Stimulated activated CD8-positive, alpha-beta memory T cell treated with anti-CD3 and anti-CD28 coated beads, Interleukin-7, amount 100 ng/mL, for 24 hours (primary cell): ENCODE measurements at regions not wholly inside any gene's neighbourhood (a gene's known extent, or its start where the extent isn't known, plus 50 kb on each side); places are given as distances from the start of the nearest gene placed in this dataset.
"Not testable (repeated sequence)": the region's sequence is repeated elsewhere in the genome, so short reads cannot be mapped to it uniquely, and the experiment has no call there.

Experiments used
- DNase-seq: peaks from one replicate; pipeline ENCODE4 v3.0.0-alpha.2; 2020; ENCODE audit warnings: low read depth

DNA sequence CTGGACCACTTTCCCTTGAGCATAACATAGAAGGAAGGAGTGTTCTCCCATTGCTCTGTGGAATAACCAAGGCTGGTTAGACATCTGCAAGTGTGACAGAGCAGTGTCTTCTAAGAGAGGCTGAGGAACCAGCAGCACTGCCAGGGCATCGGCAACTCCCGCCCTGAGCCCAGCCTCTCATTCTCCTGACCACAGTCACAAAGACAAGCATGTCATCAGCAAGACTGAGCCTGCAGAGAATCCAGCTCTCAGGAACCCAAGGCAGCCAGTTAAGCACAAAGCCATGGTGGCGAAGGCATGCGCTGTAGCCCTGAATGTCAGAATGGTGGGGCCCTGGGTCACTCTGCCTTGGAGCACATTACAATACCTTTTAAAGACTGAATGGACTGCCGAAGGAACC is 253.9 kb downstream of the AGTPBP1 start:
- no peak for DNase-seq

GRCh38 chr9:85484235-85484634 is 257.5 kb downstream of the AGTPBP1 start:
- DNase-seq: no peak

DNA sequence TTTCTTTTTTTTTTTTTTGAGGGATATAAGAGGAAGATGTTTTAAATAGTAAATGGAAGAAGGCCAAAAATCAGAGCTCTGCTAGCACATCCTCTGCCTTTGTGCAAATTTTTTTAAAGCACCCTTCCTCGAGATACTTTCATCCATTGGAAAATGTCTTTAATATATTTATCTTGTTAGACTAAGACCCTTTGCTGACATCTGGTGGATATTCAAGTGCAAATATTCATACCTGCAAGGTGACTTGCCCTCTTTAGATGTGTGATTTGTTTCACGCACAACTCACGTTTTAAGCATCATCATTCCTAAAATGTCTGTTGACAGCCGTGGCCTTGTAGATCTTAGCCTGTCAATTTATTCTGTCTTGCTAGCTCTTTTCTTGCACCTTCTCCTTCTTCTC is 258.5 kb downstream of the AGTPBP1 start:
- DNase-seq: no peak

- no peak for DNase-seq
These were observed 262.4 kb downstream of the AGTPBP1 start for GRCh38 chr9:85479305-85479704.

GRCh38 chr9:85478847-85479246 is 262.9 kb downstream of the AGTPBP1 start:
- no peak for DNase-seq

DNA sequence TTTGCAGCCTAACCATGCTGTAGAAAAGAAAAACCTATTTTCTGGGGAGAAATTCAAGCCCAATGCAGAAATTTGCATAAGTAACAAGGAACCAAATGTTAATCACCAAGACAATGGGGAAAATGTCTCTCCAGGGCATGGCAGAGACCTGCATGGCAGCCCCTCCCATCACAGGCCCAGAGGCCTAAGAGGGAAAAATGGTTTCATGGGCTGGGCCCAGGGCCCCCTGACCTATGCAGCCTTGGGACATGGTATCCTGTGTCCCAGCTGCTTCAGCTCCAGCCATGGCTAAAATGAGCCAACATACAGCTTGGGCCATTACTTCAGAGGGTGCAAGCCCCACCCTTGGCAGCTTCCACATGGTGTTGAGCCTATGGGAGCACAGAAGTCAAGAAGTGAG is 266.9 kb downstream of the AGTPBP1 start:
- DNase-seq: not testable (repeated sequence)

GRCh38 chr9:85471791-85472190 is 270.0 kb downstream of the AGTPBP1 start:
- no peak for DNase-seq

GRCh38 chr9:85469041-85469440 is 272.7 kb downstream of the AGTPBP1 start:
- no peak for DNase-seq

DNA sequence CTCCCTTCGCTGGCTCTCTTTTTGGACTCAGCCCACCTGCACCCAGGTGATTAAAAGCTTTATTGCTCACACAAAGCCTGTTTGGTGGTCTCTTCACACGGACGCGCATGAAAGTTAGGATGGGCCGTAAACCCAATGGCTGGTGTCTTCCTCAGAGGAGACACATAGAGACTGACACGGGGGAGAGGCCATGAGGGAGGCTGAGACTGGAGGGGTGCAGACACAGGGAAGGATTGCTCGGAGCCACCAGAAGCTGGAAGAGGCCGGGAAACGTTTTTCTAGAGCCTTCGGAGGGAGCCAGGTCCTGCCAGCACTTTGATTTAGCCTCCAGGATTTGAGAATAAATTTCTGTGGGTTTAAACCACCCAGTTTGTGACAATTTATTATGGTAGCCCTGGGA is 274.9 kb downstream of the AGTPBP1 start:
- no peak for DNase-seq

DNA sequence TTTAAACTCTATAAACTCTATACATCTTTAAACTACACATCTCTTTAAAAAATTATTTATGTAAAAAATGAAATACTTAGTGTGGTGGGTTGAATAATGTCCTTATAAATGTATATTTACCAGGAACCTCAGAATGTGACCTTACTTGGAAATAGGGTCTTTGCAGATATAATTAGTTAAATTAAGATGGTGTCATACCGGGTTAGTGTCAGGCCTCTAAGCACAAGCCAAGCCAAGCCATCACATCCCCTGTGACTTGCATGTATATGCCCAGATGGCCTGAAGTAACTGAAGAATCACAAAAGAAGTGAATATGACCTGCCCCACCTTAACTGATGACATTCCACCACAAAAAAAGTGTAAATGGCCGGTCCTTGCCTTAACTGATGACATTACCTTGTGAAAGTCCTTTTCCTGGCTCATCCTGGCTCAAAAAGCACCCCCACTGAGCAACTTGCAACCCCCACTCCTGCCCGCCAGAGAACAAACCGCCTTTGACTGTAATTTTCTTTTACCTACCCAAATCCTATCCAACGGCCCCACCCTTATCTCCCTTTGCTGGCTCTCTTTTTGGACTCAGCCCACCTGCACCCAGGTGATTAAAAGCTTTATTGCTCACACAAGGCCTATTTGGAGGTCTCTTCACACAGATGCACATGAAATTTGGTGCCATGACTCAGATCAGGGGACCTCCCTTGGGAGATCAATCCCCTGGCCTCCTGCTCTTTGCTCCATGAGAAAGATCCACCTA is 283.5 kb downstream of the AGTPBP1 start:
- not testable (repeated sequence) for DNase-seq

GRCh38 chr9:85453850-85454249 is 287.9 kb downstream of the AGTPBP1 start:
- no peak for DNase-seq

- DNase-seq: no peak
These were observed 288.9 kb downstream of the AGTPBP1 start for GRCh38 chr9:85452841-85453240.

DNA sequence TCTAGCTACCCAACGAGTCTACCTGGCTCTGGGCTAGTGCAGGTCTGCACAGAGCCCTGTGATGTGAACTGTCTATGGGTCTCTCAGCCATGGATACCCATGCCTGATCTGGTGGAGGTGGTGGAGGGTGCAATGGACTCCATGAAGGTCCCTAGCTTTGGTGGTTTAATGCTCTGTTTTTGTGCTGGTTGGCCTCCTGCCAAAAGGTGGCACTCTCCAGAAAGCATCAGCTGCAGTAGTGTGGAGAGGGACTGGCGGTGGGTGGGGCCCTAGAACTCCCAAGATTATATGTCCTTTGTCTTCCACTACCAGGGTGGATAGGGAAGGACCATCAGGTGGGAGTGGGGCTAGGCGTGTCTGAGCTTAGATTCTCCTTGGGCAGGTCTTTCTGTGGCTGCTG is 290.1 kb downstream of the AGTPBP1 start:
- no peak for DNase-seq

DNA sequence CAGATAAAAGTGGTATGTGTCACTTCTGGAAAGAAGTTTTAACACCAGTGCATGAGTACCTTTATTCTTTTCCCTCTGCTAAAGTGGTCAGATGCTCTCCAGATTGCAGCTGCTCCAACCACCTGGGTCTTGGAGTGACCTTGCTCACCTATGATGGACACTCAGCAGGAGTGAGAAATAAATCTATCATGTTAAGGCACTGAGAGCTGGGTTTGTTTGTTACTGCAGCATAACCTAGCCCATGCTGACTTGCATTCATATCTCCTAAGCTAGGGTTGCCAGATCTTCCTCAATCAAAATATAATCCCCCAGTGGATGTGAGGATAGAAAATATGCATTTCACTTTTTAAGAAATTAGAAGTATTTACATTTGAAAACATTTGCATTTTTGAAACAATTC is 295.9 kb downstream of the AGTPBP1 start:
- no peak for DNase-seq

GRCh38 chr9:85444243-85444642 is 297.5 kb downstream of the AGTPBP1 start:
- DNase-seq: no peak

DNA sequence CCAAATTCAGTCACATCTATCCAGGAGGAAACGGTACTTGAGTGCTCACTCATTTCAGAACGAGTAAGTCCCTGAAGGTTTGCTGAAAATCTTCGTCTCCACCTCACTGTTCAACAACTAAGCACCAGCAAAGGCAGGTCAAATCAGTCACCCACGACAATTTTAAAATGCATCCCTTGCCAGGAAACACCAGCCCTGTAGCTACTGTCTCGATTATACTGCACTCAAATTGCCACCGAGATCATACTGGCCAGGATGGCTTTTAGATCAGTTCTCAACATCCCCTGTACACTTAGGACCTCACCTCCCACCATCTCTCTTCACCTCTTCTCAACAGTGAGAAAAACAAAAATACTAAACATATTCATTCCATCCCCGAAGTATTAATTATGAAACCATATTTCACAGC is 298.6 kb downstream of the AGTPBP1 start:
- DNase-seq: no peak

- no peak for DNase-seq
These were observed 302.0 kb downstream of the AGTPBP1 start for GRCh38 chr9:85439791-85440190.

- not testable (repeated sequence) for DNase-seq
These were observed 307.8 kb downstream of the AGTPBP1 start for GRCh38 chr9:85433956-85434355.

GRCh38 chr9:85433551-85433950 is 308.2 kb downstream of the AGTPBP1 start:
- DNase-seq: not testable (repeated sequence)

GRCh38 chr9:85433046-85433445 is 308.7 kb downstream of the AGTPBP1 start:
- no peak for DNase-seq

- DNase-seq: no peak
These were observed 309.2 kb downstream of the AGTPBP1 start for GRCh38 chr9:85432599-85432998.

DNA sequence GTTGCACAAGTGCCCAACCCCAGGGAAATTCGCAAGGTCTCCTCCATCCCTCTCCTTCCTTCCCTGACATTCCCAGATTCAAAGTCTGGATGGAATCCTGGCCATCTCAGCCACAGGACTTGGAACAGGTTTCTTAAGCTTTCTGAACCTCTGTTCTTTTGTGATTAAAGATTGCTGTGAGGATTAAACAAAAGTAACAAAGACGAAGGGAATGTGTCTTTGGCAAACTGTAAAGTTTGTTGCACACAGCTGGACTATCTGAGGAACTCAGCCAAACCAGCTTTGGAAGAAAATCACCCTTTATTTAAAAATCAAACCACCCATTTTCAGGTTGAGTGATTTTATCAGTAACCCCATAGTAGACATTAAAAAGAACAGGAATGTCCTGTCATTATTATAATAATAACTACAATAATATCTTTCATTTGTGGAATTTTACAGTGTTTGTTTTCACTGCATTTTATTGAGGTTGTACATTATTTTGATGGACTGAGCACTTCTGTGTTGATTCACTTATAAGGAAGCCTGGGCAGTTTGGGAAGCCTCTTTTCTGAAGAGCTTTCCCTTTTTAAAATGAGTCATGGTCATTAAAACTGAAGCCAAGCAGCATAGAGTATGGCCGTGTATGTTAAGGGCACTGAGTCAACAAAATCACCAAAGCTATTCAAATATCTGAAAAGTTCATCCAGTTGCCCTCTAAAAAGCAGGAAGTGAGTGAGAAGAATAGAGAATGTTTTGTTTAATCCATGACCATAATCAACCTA is 310.2 kb downstream of the AGTPBP1 start:
- DNase-seq: no peak

- DNase-seq: no peak
These were observed 311.0 kb downstream of the AGTPBP1 start for GRCh38 chr9:85430659-85431338.
